Keratinocyte (primary cell): ENCODE measurements at regions not wholly inside any gene's neighbourhood (a gene's known extent, or its start where the extent isn't known, plus 50 kb on each side); places are given as distances from the start of the nearest gene placed in this dataset.

Experiments used
- DNase-seq: peaks from one replicate; pipeline ENCODE4 v3.0.0-alpha.2; 2011; ENCODE audit warnings: low read depth, missing footprints, low spot score
- FAIRE-seq: peaks from 2 replicates; lab custom pipeline; 2011; peaks lifted over from hg19 to GRCh38; lab: Jason Lieb, UNC
- H2AFZ ChIP-seq: 2 replicates; pipeline ENCODE4 v1.6.0; 2012; ENCODE audit warnings: low read length, control low read depth, inconsistent platforms; ENCODE audit not compliant: control insufficient read depth
- H3K27ac ChIP-seq: 2 replicates; pipeline ENCODE4 v1.5.1; 2011; ENCODE audit warnings: low read length; ENCODE audit not compliant: control insufficient read depth, insufficient read depth
- H3K27me3 ChIP-seq: 3 replicates; pipeline ENCODE4 v1.6.0; 2011; ENCODE audit warnings: low read length; ENCODE audit not compliant: control insufficient read depth, insufficient read depth; ENCODE audit errors: extremely low read depth
- H3K36me3 ChIP-seq, 2 experiments: 2 replicates in 1 of 2; 3 replicates in 1 of 2; pipeline ENCODE4 v1.5.1; 2011; ENCODE audit warnings: low read length in 2 of 2, mild to moderate bottlenecking in 1 of 2; ENCODE audit not compliant: control insufficient read depth in 2 of 2, insufficient read depth in 2 of 2; ENCODE audit errors: extremely low read depth in 1 of 2
- H3K4me1 ChIP-seq: 3 replicates; pipeline ENCODE4 v1.5.1; 2011; ENCODE audit warnings: low read length; ENCODE audit not compliant: control insufficient read depth, insufficient read depth; ENCODE audit errors: extremely low read depth
- H3K4me2 ChIP-seq: 3 replicates; pipeline ENCODE4 v1.6.0; 2011; ENCODE audit warnings: low read depth, low read length; ENCODE audit not compliant: control insufficient read depth, insufficient read depth; ENCODE audit errors: extremely low read depth
- H3K4me3 ChIP-seq, 3 experiments: fragments of 200-600 bp in 1 of 3; sonication (generic) in 1 of 3; 2 replicates in 2 of 3; 3 replicates in 1 of 3; pipeline ENCODE4 v1.5.1; 2011 to 2016; ENCODE audit warnings: low read length in 3 of 3, mild to moderate bottlenecking in 3 of 3, control low read depth in 2 of 3, inconsistent platforms in 1 of 3, low read depth in 1 of 3, mixed read lengths in 1 of 3, mixed run types in 1 of 3, moderate library complexity in 1 of 3; ENCODE audit not compliant: control insufficient read depth in 2 of 3, insufficient read depth in 2 of 3; ENCODE audit errors: extremely low read depth in 1 of 3
- H3K79me2 ChIP-seq: 2 replicates; pipeline ENCODE4 v1.6.0; 2012; ENCODE audit warnings: low read length; ENCODE audit not compliant: control insufficient read depth, insufficient read depth
- H3K9ac ChIP-seq: 3 replicates; pipeline ENCODE4 v1.6.0; 2011; ENCODE audit warnings: low read length; ENCODE audit not compliant: control insufficient read depth, insufficient read depth; ENCODE audit errors: extremely low read depth
- H3K9me1 ChIP-seq: 3 replicates; pipeline ENCODE4 v1.6.0; 2011; ENCODE audit warnings: low read length; ENCODE audit not compliant: control insufficient read depth, insufficient read depth; ENCODE audit errors: extremely low read depth
- H3K9me3 ChIP-seq: 2 replicates; pipeline ENCODE4 v1.5.1; 2012; ENCODE audit warnings: low read depth, low read length; ENCODE audit not compliant: control insufficient read depth
- H4K20me1 ChIP-seq: 3 replicates; pipeline ENCODE4 v1.6.0; 2011; ENCODE audit warnings: low read length; ENCODE audit not compliant: control insufficient read depth, insufficient read depth; ENCODE audit errors: extremely low read depth
- EZH2 ChIP-seq: IDR thresholded peaks from one replicate; pipeline ENCODE4 v1.6.1; 2012; ENCODE audit warnings: inconsistent platforms, mild to moderate bottlenecking, low read length, moderate library complexity
- dilution Hi-C: fragments of 300-500 bp; cut with MboI; formaldehyde crosslinking; loops from one replicate; pipeline ENCODE4 v1.7.0; 2020; ENCODE audit warnings: low sequenced_read_pairs; ENCODE audit not compliant: extremely low pct_ligation_motif_present
- TF ChIP-seq, protein P1 (sequence below), 3 experiments: IDR thresholded peaks in 1 of 3; conservative IDR thresholded peaks in 1 of 3; optimal IDR thresholded peaks in 1 of 3; 2 replicates in 2 of 3; 3 replicates in 1 of 3; pipeline versions ENCODE3 to v1.5.1; 2011; ENCODE audit warnings: low read length in 3 of 3, mild to moderate bottlenecking in 3 of 3, moderate library complexity in 2 of 3, control low read depth in 1 of 3, inconsistent platforms in 1 of 3; ENCODE audit not compliant: insufficient read depth in 2 of 3; ENCODE audit errors: extremely low read depth in 1 of 3

DNA sequence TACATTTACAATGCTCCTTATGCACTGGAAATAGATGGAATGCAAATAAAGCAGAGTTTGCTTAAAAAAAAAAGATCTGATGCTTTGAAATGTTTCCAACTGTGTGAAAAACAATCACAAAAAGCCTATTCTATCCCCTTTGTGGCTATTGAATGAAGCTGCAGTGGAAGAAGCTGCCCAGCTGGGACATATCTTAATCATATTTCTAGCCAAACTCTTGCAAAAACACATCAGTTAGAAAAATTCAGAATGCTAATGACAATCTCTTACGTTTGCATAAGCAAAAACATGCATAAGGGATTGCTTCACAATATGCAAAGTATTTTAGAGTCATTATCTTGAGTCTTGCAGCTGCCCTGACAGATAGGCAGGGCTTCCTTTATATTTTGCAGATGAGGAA is 526.4 kb upstream of the USP24 start:
- Histone ChIP-seq H3K27me3 (no peaks in the 10 kb centered on the region), H3K4me2 (no peak overlapping the region), H2AFZ (no peak overlapping the region), H3K9ac (no peak overlapping the region), H4K20me1 (no peaks in the 10 kb centered on the region), H3K4me1 (no peaks in the 10 kb centered on the region), H3K9me3 (no peaks in the 10 kb centered on the region), H3K79me2 (no peaks in the 10 kb centered on the region), H3K27ac (no peak overlapping the region), H3K4me3 (no peak overlapping the region), H3K9me1 (no peaks in the 10 kb centered on the region), H3K36me3 (no peaks in the 10 kb centered on the region)
- no peak for TF ChIP-seq EZH2
- TF ChIP-seq, protein P1, sequence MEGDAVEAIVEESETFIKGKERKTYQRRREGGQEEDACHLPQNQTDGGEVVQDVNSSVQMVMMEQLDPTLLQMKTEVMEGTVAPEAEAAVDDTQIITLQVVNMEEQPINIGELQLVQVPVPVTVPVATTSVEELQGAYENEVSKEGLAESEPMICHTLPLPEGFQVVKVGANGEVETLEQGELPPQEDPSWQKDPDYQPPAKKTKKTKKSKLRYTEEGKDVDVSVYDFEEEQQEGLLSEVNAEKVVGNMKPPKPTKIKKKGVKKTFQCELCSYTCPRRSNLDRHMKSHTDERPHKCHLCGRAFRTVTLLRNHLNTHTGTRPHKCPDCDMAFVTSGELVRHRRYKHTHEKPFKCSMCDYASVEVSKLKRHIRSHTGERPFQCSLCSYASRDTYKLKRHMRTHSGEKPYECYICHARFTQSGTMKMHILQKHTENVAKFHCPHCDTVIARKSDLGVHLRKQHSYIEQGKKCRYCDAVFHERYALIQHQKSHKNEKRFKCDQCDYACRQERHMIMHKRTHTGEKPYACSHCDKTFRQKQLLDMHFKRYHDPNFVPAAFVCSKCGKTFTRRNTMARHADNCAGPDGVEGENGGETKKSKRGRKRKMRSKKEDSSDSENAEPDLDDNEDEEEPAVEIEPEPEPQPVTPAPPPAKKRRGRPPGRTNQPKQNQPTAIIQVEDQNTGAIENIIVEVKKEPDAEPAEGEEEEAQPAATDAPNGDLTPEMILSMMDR (optimal IDR thresholded peaks at IDR 0.05 in 1 of 3, IDR thresholded peaks at IDR 0.05 in 1 of 3, conservative IDR thresholded peaks at IDR 0.05 in 1 of 3; ENCODE audit: extremely low read depth in 1 of 3, insufficient read depth in 2 of 3, low read length in 3 of 3), result no peak
- FAIRE-seq (no peak), DNase-seq (no peak)
- dilution Hi-C loops, result no loop called here

DNA sequence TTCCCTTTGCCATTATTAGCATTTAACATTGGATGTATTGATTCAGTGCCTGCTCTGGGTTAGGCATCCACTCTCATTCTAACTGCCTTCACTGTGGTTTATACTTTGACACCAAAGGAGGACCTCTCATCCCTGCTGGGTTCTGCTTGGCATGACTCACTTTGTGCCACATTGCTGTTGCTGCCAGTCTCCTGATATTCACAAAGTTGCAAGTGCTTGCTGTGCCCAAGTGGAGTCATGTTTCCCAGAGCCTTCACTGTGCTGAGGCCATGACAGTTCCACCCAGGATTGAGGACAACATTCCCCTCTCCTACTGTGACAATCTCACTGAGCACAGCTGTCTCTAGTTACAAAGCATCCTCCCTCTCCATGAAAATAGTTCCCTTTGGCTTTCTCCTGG is 519.9 kb upstream of the USP24 start:
- Histone ChIP-seq H3K27ac (no peak overlapping the region), H3K36me3 (no peaks in the 10 kb centered on the region), H3K79me2 (no peaks in the 10 kb centered on the region), H3K9ac (no peak overlapping the region), H3K9me1 (no peaks in the 10 kb centered on the region), H3K4me2 (no peak overlapping the region), H3K9me3 (no peaks in the 10 kb centered on the region), H3K27me3 (no peaks in the 10 kb centered on the region), H2AFZ (no peak overlapping the region), H3K4me1 (no peaks in the 10 kb centered on the region), H4K20me1 (no peaks in the 10 kb centered on the region), H3K4me3 (no peak overlapping the region)
- FAIRE-seq (no peak), DNase-seq (no peak)
- TF ChIP-seq, protein P1 (optimal IDR thresholded peaks at IDR 0.05 in 1 of 3, IDR thresholded peaks at IDR 0.05 in 1 of 3, conservative IDR thresholded peaks at IDR 0.05 in 1 of 3; ENCODE audit: extremely low read depth in 1 of 3, insufficient read depth in 2 of 3, low read length in 3 of 3), result no peak
- TF ChIP-seq EZH2, result no peak
- dilution Hi-C loops, result no loop called here
